HG02763 (cell line): ENCODE measurements at regions not wholly inside any gene's neighbourhood (a gene's known extent, or its start where the extent isn't known, plus 50 kb on each side); places are given as distances from the start of the nearest gene placed in this dataset.

Experiments used
- ATAC-seq: cut with Tn5 transposase; IDR thresholded peaks from one replicate; pipeline ENCODE4 v1.9.1; 2021; ENCODE audit warnings: mild to moderate bottlenecking, moderate library complexity; ENCODE audit not compliant: unreplicated experiment

GRCh38 chr6:105510746-105511145, 107.9 kb upstream of the PREP start:
- ATAC-seq: no peak

GRCh38 chr6:105509506-105510331, 106.8 kb upstream of the PREP start:
- ATAC-seq: no peak

- no peak for ATAC-seq
Measured at GRCh38 chr6:105507811-105508210, 104.9 kb upstream of the PREP start.

- ATAC-seq: no peak
Measured at GRCh38 chr6:105504706-105505105, 101.8 kb upstream of the PREP start.

GRCh38 chr6:105503641-105504040, 100.8 kb upstream of the PREP start:
- ATAC-seq: no peak

GRCh38 chr6:105501826-105502344, 99.0 kb upstream of the PREP start:
- no peak for ATAC-seq

GRCh38 chr6:105501246-105501645, 98.4 kb upstream of the PREP start:
- ATAC-seq: no peak

- no peak for ATAC-seq
Measured at GRCh38 chr6:105500693-105501092, 97.8 kb upstream of the PREP start.

- ATAC-seq: no peak
Measured at GRCh38 chr6:105499931-105500330, 97.0 kb upstream of the PREP start.

GRCh38 chr6:105499136-105499870, 96.4 kb upstream of the PREP start:
- ATAC-seq: no peak

- no peak for ATAC-seq
Measured at GRCh38 chr6:105497549-105497948, 94.7 kb upstream of the PREP start.

- ATAC-seq: peak; percentile 66
Measured at GRCh38 chr6:105495515-105495914, 92.6 kb upstream of the PREP start.

- ATAC-seq: no peak
Measured at GRCh38 chr6:105494688-105495087, 91.8 kb upstream of the PREP start.

- peak; percentile 9 for ATAC-seq
Measured at GRCh38 chr6:105493736-105494135, 90.9 kb upstream of the PREP start.

- peak; percentile 57 for ATAC-seq
Measured at GRCh38 chr6:105492706-105493673, 90.1 kb upstream of the PREP start.

GRCh38 chr6:105489216-105489530, 86.3 kb upstream of the PREP start:
- ATAC-seq: no peak

GRCh38 chr6:105488516-105489215, 85.8 kb upstream of the PREP start:
- no peak for ATAC-seq

GRCh38 chr6:105487040-105487790, 84.3 kb upstream of the PREP start:
- no peak for ATAC-seq

- peak; percentile 61 for ATAC-seq
Measured at GRCh38 chr6:105485456-105485855, 82.6 kb upstream of the PREP start.
